K562 (cell line): ENCODE measurements at regions not wholly inside any gene's neighbourhood (a gene's known extent, or its start where the extent isn't known, plus 50 kb on each side); places are given as distances from the start of the nearest gene placed in this dataset.

ENCODE experiments used
- ATAC-seq: fragments of 200-7000 bp; cut with Tn5 transposase; 3 replicates; pipeline ENCODE4 v1.9.1; 2020; ENCODE audit warnings: moderate library complexity
- BruUV-seq: library from RNA; stranded (reverse); fragments of 400-500 nt; replicated peaks from 2 replicates; lab custom pipeline; 2021; lab: Mats Ljungman, UMichigan
- CTCF ChIA-PET: fragments of 300-600 bp; formaldehyde crosslinking; extraction: SDS; loops from one replicate; lab custom pipeline; 2021; ENCODE audit warnings: low intra/inter-chr PET ratio; lab: Yijun Ruan, JAX
- POLR2A ChIA-PET: fragments of 300-600, 350-650 bp; sonication (Branson Sonifier 250); formaldehyde crosslinking; extraction: SDS; loops from one replicate; lab custom pipeline; 2021; ENCODE audit warnings: antibody characterized with exemption, inconsistent platforms; lab: Yijun Ruan, JAX
- DNase-seq, 4 experiments: peaks; one replicate each; pipeline versions ENCODE4 v3.0.0 to v3.0.0-alpha.2; 2011 to 2018; ENCODE audit warnings: low spot score in 3 of 4, mixed read lengths in 3 of 4; ENCODE audit errors: extremely low read depth in 1 of 4
- FAIRE-seq: peaks from 2 replicates; lab custom pipeline; 2011; peaks lifted over from hg19 to GRCh38; lab: Jason Lieb, UNC
- H2AFZ ChIP-seq: 2 replicates; pipeline ENCODE4 v1.6.0; 2011; ENCODE audit warnings: low read depth, low read length, control low read depth, inconsistent platforms
- H3K27ac ChIP-seq: fragments of 200-600 bp; 3 replicates; pipeline ENCODE4 v1.8.0; 2011; ENCODE audit warnings: low read depth, mild to moderate bottlenecking, control low read depth, inconsistent platforms, low read length, moderate library complexity, mixed read lengths; ENCODE audit errors: extremely low read depth
- H3K27me3 ChIP-seq, 2 experiments: fragments of 300-600 bp in 1 of 2; 2 replicates in 1 of 2; 3 replicates in 1 of 2; pipeline versions ENCODE4 v1.6.0 to v1.8.0; 2011; ENCODE audit warnings: inconsistent platforms in 2 of 2, low read length in 2 of 2, mild to moderate bottlenecking in 1 of 2, mixed read lengths in 1 of 2, moderate library complexity in 1 of 2; ENCODE audit not compliant: control insufficient read depth in 2 of 2, insufficient read depth in 2 of 2
- H3K36me3 ChIP-seq: fragments of 300-600 bp; 3 replicates; pipeline ENCODE4 v1.8.0; 2011; ENCODE audit warnings: mild to moderate bottlenecking, low read length, inconsistent platforms; ENCODE audit not compliant: control insufficient read depth, insufficient read depth
- H3K4me1 ChIP-seq, 2 experiments: fragments of 200-600 bp in 1 of 2; replicated peaks in 1 of 2; 2 replicates in 1 of 2; 3 replicates in 1 of 2; pipeline versions ENCODE4 v1.5.1 to v1.8.0; 2011; ENCODE audit warnings: inconsistent platforms in 2 of 2, low read length in 2 of 2, mild to moderate bottlenecking in 1 of 2, mixed read lengths in 1 of 2, moderate library complexity in 1 of 2; ENCODE audit not compliant: control insufficient read depth in 2 of 2, insufficient read depth in 2 of 2
- H3K4me2 ChIP-seq: 2 replicates; pipeline ENCODE4 v1.6.1; 2011; ENCODE audit warnings: low read length, control low read depth, inconsistent platforms, mixed read lengths; ENCODE audit not compliant: insufficient read depth
- H3K4me3 ChIP-seq: fragments of 200-600 bp; sonication (generic), shearing (Covaris generic); 2 replicates; pipeline ENCODE4 v1.5.1; 2016; ENCODE audit warnings: control low read depth, inconsistent platforms
- H3K79me2 ChIP-seq: fragments of 200-600 bp; 3 replicates; pipeline ENCODE4 v1.8.0; 2011; ENCODE audit warnings: low read length, inconsistent platforms; ENCODE audit not compliant: control insufficient read depth, insufficient read depth
- H3K9ac ChIP-seq, 2 experiments: 2 replicates each; pipeline versions ENCODE4 v1.6.0 to v1.6.1; 2011; ENCODE audit warnings: low read depth in 2 of 2, low read length in 2 of 2, control low read depth in 1 of 2, inconsistent platforms in 1 of 2, mild to moderate bottlenecking in 1 of 2, mixed read lengths in 1 of 2; ENCODE audit not compliant: insufficient read depth in 1 of 2
- H3K9me1 ChIP-seq: one replicate; pipeline ENCODE4 v1.6.0; 2011; ENCODE audit warnings: inconsistent platforms, mild to moderate bottlenecking, low read length, moderate library complexity; ENCODE audit not compliant: control insufficient read depth, insufficient read depth
- H3K9me3 ChIP-seq: replicated peaks from 2 replicates; pipeline ENCODE4 v1.5.1; 2011; ENCODE audit warnings: low read depth, low read length, inconsistent platforms; ENCODE audit not compliant: control insufficient read depth, insufficient read depth
- H4K20me1 ChIP-seq: replicated peaks from 2 replicates; pipeline ENCODE4 v1.6.1; 2011; ENCODE audit warnings: low read length, inconsistent platforms, mixed read lengths; ENCODE audit not compliant: control insufficient read depth, insufficient read depth
- ATF2 ChIP-seq: sonication (generic); formaldehyde crosslinking; IDR thresholded peaks from 2 replicates; pipeline ENCODE4 v1.8.1; 2022; ENCODE audit warnings: missing genetic modification reagents
- E2F3 ChIP-seq: fragments of 250-450 bp; sonication (Bioruptor Pico); IDR thresholded peaks from 2 replicates; pipeline ENCODE4 v1.4.0; 2020; ENCODE audit warnings: mild to moderate bottlenecking
- MYNN ChIP-seq, 2 experiments: sonication (generic); formaldehyde crosslinking in 1 of 2; IDR thresholded peaks; 2 replicates each; pipeline versions ENCODE4 v1.5.0 to v1.6.1; 2016 to 2020; ENCODE audit warnings: antibody characterized with exemption in 1 of 2, missing genetic modification reagents in 1 of 2
- OTX1 ChIP-seq: fragments of 450-650 bp; formaldehyde crosslinking; IDR thresholded peaks from 2 replicates; pipeline ENCODE4 v1.4.0; 2022; ENCODE audit warnings: mild to moderate bottlenecking
- PCBP2 ChIP-seq: fragments of 200-400 bp; formaldehyde crosslinking; IDR thresholded peaks from 2 replicates; pipeline ENCODE4 v1.6.1; 2018; ENCODE audit warnings: low read length, low read depth, mild to moderate bottlenecking, moderate library complexity; ENCODE audit not compliant: poor library complexity, severe bottlenecking
- XRCC3 ChIP-seq: fragments of 450-650 bp; IDR thresholded peaks from 2 replicates; pipeline ENCODE4 v1.6.1; 2017; ENCODE audit warnings: mild to moderate bottlenecking, moderate library complexity
- XRCC4 ChIP-seq: IDR thresholded peaks from one replicate; pipeline ENCODE4 v1.6.1; 2011; ENCODE audit not compliant: insufficient read depth, insufficient read length; ENCODE audit errors: extremely low read depth
- ZNF239 ChIP-seq: fragments of 250-450 bp; sonication (Bioruptor Pico); IDR thresholded peaks from 2 replicates; pipeline ENCODE4 v1.4.0; 2020; ENCODE audit warnings: mild to moderate bottlenecking
- ZNF316 ChIP-seq: fragments of 450-650 bp; IDR thresholded peaks from 2 replicates; pipeline ENCODE4 v1.6.1; 2016
- ZNF384 ChIP-seq: IDR thresholded peaks from 2 replicates; pipeline ENCODE4 v1.6.1; 2012; ENCODE audit warnings: low read depth, low read length, improper control_type of control experiment
- ZNF586 ChIP-seq: fragments of 450-650 bp; formaldehyde crosslinking; conservative IDR thresholded peaks from 2 replicates; pipeline ENCODE4 v1.4.0; 2020; ENCODE audit warnings: mild to moderate bottlenecking, moderate library complexity
- WGBS: fragments of 100-300 bp; shearing (Covaris generic); methylation state at CpG from one replicate; pipeline ENCODE4 v1.1.6; 2016; ENCODE audit warnings: low coverage, mixed read lengths; ENCODE audit not compliant: insufficient coverage; ENCODE audit errors: missing lambda C conversion rate; 5-methylcytosine and 5-hydroxymethylcytosine counted together
- in situ Hi-C: fragments of 300-500 bp; cut with MboI; formaldehyde crosslinking; loops from 4 replicates; pipeline ENCODE4 v1.15.0; 2018; ENCODE audit warnings: inconsistent platforms, mixed read lengths
- intact Hi-C: fragments of 100-400 bp; cut with micrococcal nuclease; formaldehyde crosslinking; loops from 2 replicates; pipeline ENCODE4 v1.14.2; 2022
- TF ChIP-seq, protein P1 (sequence below): IDR thresholded peaks from 2 replicates; pipeline ENCODE4 v1.6.1; 2016; ENCODE audit warnings: missing genetic modification characterization, missing compliant biosample characterization
- TF ChIP-seq, protein P2 (sequence below): sonication (generic); formaldehyde crosslinking; IDR thresholded peaks from 2 replicates; pipeline ENCODE4 v1.5.0; 2020; ENCODE audit warnings: missing genetic modification reagents

GRCh38 chr3:178907081-178907480 lies 164.5 kb downstream of the ZMAT3 start:
- Histone ChIP-seq H3K36me3 (no peaks in the 10 kb centered on the region), H3K9me3 (no peaks in the 10 kb centered on the region), H3K4me2 (no peak overlapping the region), H3K79me2 (no peaks in the 10 kb centered on the region), H3K27ac (no peak overlapping the region), H3K4me1 (no peaks in the 10 kb centered on the region), H4K20me1 (no peaks in the 10 kb centered on the region), H3K4me3 (no peak overlapping the region), H3K9ac (no peak overlapping the region), H3K27me3 (no peaks in the 10 kb centered on the region)
- 0% methylated on average over 1 of the region's 1 CpG for WGBS
- CTCF ChIA-PET = no interaction called here
- FAIRE-seq = no peak
- intact Hi-C loops = no loop called here
- no peak for ATAC-seq
- POLR2A ChIA-PET = no interaction called here
- no TSS peak for BruUV-seq
- TF ChIP-seq E2F3 = no peak
- TF ChIP-seq, all 486 proteins: peak for 0
- no peak for DNase-seq
- Histone ChIP-seq H2AFZ (no peak overlapping the region), H3K9me1 (no peaks in the 10 kb centered on the region)
- in situ Hi-C loops = no loop called here

DNA sequence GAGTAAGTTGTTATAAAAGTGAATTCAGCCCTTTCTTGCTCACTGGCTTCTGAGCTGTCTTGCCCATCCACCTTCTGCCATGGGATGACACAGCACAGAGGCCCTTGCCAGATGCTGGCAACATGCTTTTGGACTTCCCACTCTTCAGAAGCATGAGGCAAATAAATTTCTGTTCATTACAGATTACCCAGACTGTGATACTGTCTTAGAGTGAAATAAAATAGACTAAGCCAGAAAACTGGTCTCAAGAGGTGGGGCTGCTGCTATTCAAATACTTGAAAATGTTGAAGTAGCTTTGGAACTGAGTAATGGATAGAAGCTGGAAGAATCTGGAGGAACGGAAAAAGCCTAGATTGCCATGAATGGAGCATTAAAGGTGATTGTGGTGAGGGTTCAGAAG lies 170.4 kb downstream of the ZMAT3 start:
- ATAC-seq (no peak), DNase-seq (no peak), FAIRE-seq (no peak)
- Histone ChIP-seq H2AFZ (no peak overlapping the region), H3K27ac (no peak overlapping the region), H3K36me3 (no peaks in the 10 kb centered on the region), H3K27me3 (no peaks in the 10 kb centered on the region), H3K4me1 (no peaks in the 10 kb centered on the region), H3K9ac (no peak overlapping the region), H3K4me2 (no peak overlapping the region), H4K20me1 (no peaks in the 10 kb centered on the region), H3K9me1 (no peaks in the 10 kb centered on the region), H3K4me3 (no peak overlapping the region), H3K9me3 (no peaks in the 10 kb centered on the region), H3K79me2 (no peaks in the 10 kb centered on the region)
- in situ Hi-C loops (no loop called here), intact Hi-C loops (no loop called here)
- no peak for TF ChIP-seq ZNF239 (CRISPR knock-in tag)
- no peak for TF ChIP-seq OTX1 (CRISPR knock-in tag)
- TF ChIP-seq XRCC3 = no peak
- TF ChIP-seq, protein P1, sequence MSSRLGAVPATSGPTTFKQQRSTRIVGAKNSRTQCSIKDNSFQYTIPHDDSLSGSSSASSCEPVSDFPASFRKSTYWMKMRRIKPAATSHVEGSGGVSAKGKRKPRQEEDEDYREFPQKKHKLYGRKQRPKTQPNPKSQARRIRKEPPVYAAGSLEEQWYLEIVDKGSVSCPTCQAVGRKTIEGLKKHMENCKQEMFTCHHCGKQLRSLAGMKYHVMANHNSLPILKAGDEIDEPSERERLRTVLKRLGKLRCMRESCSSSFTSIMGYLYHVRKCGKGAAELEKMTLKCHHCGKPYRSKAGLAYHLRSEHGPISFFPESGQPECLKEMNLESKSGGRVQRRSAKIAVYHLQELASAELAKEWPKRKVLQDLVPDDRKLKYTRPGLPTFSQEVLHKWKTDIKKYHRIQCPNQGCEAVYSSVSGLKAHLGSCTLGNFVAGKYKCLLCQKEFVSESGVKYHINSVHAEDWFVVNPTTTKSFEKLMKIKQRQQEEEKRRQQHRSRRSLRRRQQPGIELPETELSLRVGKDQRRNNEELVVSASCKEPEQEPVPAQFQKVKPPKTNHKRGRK = no peak
- no peak for TF ChIP-seq ZNF586 (CRISPR knock-in tag)
- no peak for TF ChIP-seq XRCC4
- TF ChIP-seq ZNF316 = no peak
- TF ChIP-seq MYNN (IDR thresholded peaks at IDR 0.05) = no peak
- no peak for TF ChIP-seq MYNN (CRISPR knock-in tag; IDR thresholded peaks at IDR 0.05)
- no peak for TF ChIP-seq ATF2 (CRISPR knock-in tag)
- no peak for TF ChIP-seq ZNF384
- TF ChIP-seq PCBP2 = no peak
- TF ChIP-seq, protein P2, sequence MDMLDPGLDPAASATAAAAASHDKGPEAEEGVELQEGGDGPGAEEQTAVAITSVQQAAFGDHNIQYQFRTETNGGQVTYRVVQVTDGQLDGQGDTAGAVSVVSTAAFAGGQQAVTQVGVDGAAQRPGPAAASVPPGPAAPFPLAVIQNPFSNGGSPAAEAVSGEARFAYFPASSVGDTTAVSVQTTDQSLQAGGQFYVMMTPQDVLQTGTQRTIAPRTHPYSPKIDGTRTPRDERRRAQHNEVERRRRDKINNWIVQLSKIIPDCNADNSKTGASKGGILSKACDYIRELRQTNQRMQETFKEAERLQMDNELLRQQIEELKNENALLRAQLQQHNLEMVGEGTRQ (CRISPR knock-in tag) = no peak
- WGBS = 0% methylated on average over 1 of the region's 1 CpG
- ChIA-PET CTCF (no interaction called here), POLR2A (no interaction called here)
- no TSS peak for BruUV-seq
